H54 (cell line): ENCODE measurements at regions not wholly inside any gene's neighbourhood (a gene's known extent, or its start where the extent isn't known, plus 50 kb on each side); places are given as distances from the start of the nearest gene placed in this dataset.
"Not testable (repeated sequence)": the region's sequence is repeated elsewhere in the genome, so short reads cannot be mapped to it uniquely, and the experiment has no call there.

Experiments used
- DNase-seq: peaks from one replicate; pipeline ENCODE4 v3.0.0; 2011; ENCODE audit warnings: low spot score, mixed read lengths; ENCODE audit not compliant: insufficient read length
- FAIRE-seq: peaks from 3 replicates; lab custom pipeline; 2011; peaks lifted over from hg19 to GRCh38; lab: Jason Lieb, UNC
- POLR2A ChIP-seq: IDR thresholded peaks from 2 replicates; pipeline ENCODE4 v1.6.1; 2011; ENCODE audit warnings: low read depth, mild to moderate bottlenecking, low read length

GRCh38 chr2:22185251-22185650, 1061.5 kb downstream of the TDRD15 start:
- no peak for TF ChIP-seq POLR2A
- no peak for FAIRE-seq
- no peak for DNase-seq

DNA sequence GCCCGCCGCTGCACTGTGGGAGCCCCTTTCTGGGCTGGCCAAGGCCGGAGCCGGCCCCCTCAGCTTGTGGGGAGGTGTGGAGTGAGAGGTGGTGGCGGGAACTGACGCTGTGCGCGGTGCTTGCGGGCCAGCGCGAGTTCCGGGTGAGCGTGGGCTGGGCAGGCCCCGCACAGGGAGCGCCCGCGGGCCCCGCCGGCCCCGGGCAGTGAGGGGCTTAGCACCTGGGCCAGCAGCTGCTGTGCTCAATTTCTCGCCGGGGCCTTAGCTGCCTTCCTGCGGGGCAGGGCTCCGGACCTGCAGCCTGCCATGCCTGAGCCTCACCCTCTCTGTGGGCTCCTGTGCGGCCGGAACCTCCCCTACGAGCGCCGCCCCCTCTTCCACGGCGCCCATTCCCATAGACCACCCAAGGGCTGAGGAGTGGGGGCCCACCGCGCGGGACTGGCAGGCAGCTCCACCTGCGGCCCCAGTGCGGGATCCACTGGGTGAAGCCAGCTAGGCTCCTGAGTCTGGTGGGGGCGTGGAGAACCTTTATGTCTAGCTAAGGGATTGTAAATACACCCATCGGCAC, 1062.6 kb downstream of the TDRD15 start:
- FAIRE-seq, DNase-seq: not testable (repeated sequence)

- TF ChIP-seq POLR2A: no peak
- FAIRE-seq: no peak
- no peak for DNase-seq
These were observed 1066.2 kb downstream of the TDRD15 start for GRCh38 chr2:22189893-22190480.

DNA sequence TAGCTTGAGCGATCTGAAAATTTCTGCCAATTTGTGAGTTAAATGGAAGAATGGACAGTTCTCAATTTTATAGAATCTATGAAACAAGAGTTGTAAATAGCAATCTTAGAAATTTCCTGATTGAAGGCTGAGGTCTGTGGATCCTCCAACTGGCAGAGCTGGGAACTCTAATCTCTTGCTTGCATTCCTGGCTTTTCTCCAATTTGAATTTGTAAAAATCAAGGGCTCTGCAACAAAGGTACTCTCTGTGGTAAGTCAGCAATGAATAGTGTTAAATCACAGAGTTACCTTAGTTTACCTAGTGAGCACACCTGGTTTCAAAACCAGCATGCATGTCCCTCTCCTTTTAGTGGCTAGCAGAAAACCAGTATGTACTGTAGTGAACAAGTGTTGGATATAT, 1070.5 kb downstream of the TDRD15 start:
- no peak for FAIRE-seq
- DNase-seq: no peak
- no peak for TF ChIP-seq POLR2A

DNA sequence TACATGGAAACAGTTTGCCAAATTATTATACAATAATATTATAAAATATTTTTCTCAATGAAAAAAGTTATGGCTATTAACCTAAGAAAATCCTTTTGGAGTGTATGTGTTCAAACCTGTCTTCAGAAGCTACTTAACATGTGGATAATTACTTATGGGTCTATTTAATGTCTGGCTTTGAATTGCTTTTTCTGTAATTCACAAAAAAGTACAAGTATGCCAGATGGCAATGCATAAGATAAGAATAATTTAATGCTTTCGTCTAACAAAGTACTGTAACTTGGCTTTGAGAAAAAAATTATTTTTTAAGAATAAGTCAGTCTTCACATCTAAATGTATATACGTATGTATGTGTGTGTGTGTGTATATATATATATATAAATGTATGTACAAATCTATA, 1073.0 kb downstream of the TDRD15 start:
- DNase-seq: no peak
- no peak for FAIRE-seq
- TF ChIP-seq POLR2A: no peak

DNA sequence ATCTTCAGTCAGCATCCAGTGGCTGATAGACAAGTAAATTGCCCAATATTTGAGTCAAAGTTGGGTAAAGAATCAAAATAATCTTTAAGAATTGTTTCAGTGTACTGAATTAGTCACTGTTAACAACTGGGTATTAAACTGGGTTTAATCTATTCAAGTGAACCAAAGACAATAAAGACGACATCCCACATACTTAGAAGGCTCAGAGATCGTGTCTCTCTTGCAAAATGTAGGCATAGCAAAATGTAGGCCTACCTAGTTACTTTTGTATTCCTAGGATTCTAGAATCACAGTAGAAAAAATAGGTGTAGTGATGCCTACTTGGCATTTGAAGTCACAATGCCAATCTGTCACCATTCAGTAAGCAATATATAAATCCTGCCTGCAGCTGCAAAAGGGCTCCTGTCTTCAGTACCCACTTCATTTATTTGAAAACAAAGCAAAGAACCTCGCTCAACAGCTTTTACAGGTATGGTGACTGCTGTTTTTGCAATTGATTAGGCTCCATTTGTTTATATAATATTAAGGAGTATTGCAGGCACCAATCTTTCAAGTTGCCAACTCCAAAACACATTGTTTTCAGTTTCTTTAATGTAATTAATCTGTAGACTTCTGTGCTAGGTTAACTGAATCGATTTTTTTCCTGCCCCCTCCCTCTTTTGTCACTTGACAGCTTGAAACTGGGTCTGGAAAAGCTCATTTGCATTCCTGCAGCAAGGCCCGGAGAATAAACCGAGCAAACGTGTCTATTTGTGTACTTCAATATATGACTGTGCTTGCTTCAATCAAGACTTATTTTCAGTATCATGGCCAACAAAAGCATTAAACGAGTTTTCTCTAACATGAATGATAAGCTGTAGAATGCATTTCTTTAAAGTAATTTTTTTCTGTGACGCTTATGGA, 1074.9 kb downstream of the TDRD15 start:
- TF ChIP-seq POLR2A: no peak
- no peak for FAIRE-seq
- no peak for DNase-seq

GRCh38 chr2:22199994-22200393, 1076.2 kb downstream of the TDRD15 start:
- no peak for DNase-seq
- no peak for TF ChIP-seq POLR2A
- FAIRE-seq: no peak

DNA sequence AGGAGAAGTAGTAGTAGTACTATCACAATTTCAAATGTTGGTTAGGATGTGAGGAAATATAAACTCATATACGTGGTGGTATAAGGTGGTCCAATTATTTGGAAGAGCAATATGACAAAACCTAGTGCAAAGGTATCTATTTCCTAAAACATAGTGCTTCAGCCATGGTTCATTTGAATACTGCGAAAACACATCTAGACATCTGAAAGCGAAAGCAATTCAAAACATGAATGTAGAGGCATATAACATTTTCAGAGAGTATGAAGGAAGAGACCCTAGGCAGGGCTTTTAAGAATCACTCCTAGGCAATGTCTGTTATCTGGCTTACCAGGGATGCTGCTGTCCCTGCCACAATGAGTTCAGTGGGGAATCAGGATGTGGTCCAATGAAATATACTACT, 1085.8 kb downstream of the TDRD15 start:
- no peak for TF ChIP-seq POLR2A
- no peak for FAIRE-seq
- DNase-seq: no peak

GRCh38 chr2:22213237-22213636, 1089.5 kb downstream of the TDRD15 start:
- FAIRE-seq: no peak
- no peak for TF ChIP-seq POLR2A
- no peak for DNase-seq

DNA sequence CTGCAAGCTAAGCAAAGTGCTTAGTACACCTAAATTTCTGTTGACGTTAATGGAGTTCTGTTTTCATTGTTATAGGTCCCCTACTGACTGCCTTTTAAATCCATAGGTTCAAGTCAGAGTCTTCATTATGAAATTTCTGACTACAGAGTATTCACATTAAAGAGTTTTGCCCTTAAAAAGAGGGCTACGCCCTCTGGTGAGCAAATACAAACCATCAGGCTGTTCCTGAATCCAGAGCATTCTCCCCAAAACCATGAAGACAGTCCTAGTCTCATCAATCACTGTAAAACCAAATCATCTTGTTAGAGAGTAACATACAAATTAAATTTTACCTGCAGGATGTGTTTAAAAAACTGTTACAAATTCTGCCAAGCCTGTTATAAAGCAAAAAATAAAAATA, 1091.7 kb downstream of the TDRD15 start:
- TF ChIP-seq POLR2A: no peak
- no peak for DNase-seq

GRCh38 chr2:22217881-22218280, 1094.1 kb downstream of the TDRD15 start:
- TF ChIP-seq POLR2A: no peak
- no peak for DNase-seq
- no peak for FAIRE-seq

More for the DNA sequence above, 1091.7 kb downstream of the TDRD15 start:
- no peak for FAIRE-seq

DNA sequence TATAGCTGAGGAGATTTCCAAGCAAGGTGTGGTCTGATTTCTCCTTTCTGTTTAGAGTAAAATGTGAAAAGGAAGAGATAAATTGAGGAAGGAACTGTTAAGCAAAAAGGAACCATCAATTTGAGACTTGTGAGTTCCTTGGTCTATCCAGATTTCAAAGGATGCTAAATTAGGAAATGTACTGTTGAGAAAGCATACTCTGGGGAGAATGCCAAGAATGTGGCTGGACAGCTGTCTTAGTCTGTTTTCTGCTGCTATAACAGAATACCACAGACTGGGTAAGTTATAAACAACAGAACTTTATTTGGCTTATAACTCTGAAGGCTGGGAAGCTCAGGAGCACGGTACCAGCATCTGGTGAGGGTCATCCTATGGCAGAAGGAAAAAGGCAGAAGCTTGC, 1097.2 kb downstream of the TDRD15 start:
- TF ChIP-seq POLR2A: no peak
- no peak for FAIRE-seq
- no peak for DNase-seq

- no peak for TF ChIP-seq POLR2A
- no peak for DNase-seq
- FAIRE-seq: no peak
These were observed 1115.2 kb downstream of the TDRD15 start for GRCh38 chr2:22238967-22239366.

DNA sequence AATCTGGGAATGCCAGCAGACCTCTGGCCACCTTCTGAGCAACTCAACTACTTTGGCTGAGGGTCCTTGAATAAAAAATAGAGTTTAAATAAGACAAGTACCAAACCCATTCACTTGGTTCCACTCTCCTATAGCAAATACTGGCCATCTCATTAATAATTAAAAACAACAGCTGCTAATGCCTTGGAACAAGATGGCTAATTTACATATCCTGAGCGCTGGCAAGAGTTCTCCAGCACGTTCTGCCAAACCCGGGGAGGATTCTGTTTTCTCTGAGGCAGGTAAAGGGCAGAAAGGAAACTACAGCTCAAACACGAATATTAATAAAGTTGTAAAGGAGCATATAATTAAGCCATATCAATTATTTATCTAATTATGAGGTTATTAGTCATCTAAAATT, 1123.7 kb downstream of the TDRD15 start:
- DNase-seq (no peak), FAIRE-seq (no peak)
- TF ChIP-seq POLR2A: no peak
